Dendritic cell treated with granulocyte-macrophage colony-stimulating factor and Interleukin-4, amounts not matched to agents 40 ng/mL and 50 ng/mL, for 4 days (primary cell): ENCODE measurements at regions not wholly inside any gene's neighbourhood (a gene's known extent, or its start where the extent isn't known, plus 50 kb on each side); places are given as distances from the start of the nearest gene placed in this dataset.

Source experiments
- H3K27ac Mint-ChIP-seq: one replicate; pipeline ENCODE4 v1.8.0; 2022; ENCODE audit warnings: mild to moderate bottlenecking, mixed read lengths
- H3K27me3 Mint-ChIP-seq: one replicate; pipeline ENCODE4 v1.8.0; 2022; ENCODE audit warnings: mild to moderate bottlenecking, mixed read lengths
- H3K36me3 Mint-ChIP-seq: one replicate; pipeline ENCODE4 v1.8.0; 2022; ENCODE audit warnings: low read depth, mixed read lengths
- H3K4me1 Mint-ChIP-seq: one replicate; pipeline ENCODE4 v1.8.0; 2022; ENCODE audit warnings: low read depth, mixed read lengths
- H3K4me3 Mint-ChIP-seq: one replicate; pipeline ENCODE4 v1.8.0; 2022; ENCODE audit warnings: mild to moderate bottlenecking, moderate library complexity, mixed read lengths
- H3K9me3 Mint-ChIP-seq: one replicate; pipeline ENCODE4 v1.8.0; 2022; ENCODE audit warnings: mixed read lengths
- intact Hi-C: fragments of 100-400 bp; cut with micrococcal nuclease; formaldehyde crosslinking; loops from one replicate; pipeline ENCODE4 v1.15.0; 2022

DNA sequence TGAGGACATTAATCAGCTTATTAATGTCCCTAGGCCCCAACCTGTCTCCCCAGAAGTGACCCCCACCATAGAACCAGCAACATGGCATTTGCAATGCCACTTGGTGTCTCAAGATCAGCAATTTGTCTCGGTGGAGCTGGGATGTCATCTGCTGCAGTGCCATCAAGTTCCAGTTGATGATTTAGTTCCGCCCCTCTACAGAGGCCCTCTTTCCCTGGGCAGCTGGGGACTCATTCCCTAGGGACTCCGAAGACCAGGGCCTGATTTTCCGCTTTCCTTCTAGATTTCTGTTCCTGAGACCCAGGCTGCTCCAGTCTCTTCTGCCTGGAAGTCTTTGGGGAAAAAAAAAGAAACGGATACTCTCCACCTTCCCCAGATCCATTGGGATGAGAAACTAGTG lies 122.5 kb upstream of the NANOS1 start:
- Mint-ChIP-seq H3K36me3 (no peaks in the 10 kb centered on the region), H3K4me1 (no peaks in the 10 kb centered on the region), H3K4me3 (no peak overlapping the region), H3K27me3 (peaks cover 10% of the 10 kb centered on the region), H3K9me3 (no peaks in the 10 kb centered on the region), H3K27ac (no peak overlapping the region)
- intact Hi-C loops: no loop called here

DNA sequence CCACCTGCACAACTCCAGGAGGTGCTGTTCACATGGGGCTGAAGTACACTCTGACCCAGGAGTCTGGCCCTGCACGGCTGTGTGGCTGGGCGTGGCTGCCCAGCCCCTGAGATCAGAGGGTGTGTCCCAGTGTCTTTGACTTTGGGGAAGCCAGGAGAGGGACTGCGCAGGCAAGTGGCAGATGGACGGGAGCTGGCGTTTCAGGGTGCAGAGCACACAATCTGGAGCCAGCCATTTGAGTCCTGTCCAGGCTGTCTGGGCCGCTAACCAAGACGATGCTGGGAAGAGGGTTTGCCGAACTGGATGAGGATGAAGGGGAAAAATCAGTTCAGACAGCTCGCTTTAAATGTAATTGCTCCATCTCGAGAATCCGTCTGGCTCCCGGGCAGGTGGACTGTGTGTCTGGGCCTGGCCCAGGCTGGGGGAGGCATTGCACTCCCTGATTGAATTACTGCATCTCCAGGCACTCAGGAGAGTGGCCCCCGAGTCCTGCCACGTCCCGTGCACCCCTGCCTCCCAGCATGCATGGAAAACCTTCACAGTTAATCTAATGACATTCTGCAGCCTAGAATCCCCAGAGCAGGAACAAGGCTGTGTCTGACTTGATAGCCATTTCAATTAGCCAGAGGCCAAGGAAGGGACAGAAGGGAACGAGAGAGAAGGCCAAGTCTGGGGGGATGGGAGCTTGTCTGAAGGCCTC lies 120.8 kb upstream of the NANOS1 start:
- Mint-ChIP-seq H3K27me3 (peaks cover 16% of the 10 kb centered on the region), H3K36me3 (no peaks in the 10 kb centered on the region), H3K9me3 (no peaks in the 10 kb centered on the region), H3K27ac (no peak overlapping the region), H3K4me1 (no peaks in the 10 kb centered on the region), H3K4me3 (no peak overlapping the region)
- intact Hi-C loops: no loop called here

DNA sequence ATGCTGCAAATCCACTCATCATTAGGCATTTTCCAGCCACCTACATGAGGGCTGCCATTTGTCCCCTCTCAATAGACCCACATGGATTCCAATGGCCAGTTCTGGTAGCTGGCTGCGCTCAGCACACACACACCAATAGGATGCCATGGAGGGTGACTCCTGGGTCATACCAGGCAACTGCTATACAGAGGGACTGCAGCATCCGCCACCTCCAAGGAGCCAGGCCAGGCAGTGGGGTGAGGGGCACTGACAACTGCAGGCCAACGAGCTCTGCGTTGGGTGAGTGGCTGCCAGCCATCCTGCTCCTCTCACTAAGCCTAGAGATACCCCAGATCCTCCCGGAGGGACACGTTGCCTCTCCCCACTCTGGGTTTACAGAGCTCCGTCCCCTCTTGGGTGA lies 118.8 kb upstream of the NANOS1 start:
- H3K4me1 Mint-ChIP-seq: no peaks in the 10 kb centered on the region
- H3K4me3 Mint-ChIP-seq: no peak overlapping the region
- intact Hi-C loops: no loop called here
- peaks cover 14% of the 10 kb centered on the region for H3K27me3 Mint-ChIP-seq
- H3K27ac Mint-ChIP-seq: no peak overlapping the region
- no peaks in the 10 kb centered on the region for H3K9me3 Mint-ChIP-seq
- H3K36me3 Mint-ChIP-seq: no peaks in the 10 kb centered on the region

DNA sequence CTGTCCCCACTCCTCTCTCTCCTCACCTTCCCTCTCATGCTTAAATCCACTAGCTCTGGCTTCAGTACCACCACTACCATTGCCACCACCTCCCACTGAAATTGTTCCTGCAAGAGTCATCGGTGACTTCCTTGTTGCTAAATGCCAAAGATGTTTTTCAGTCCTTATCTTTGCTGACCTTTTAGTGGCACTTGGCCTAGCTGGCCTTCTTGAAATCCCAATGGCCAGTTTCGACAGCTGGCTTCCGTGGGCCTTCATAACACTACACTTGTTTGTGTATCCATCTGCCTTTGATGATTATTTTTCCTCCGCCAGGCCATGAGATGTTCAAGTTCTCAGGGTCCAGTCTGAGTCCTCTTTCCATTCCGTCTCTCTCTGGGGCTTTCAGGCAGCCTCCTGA lies 118.2 kb upstream of the NANOS1 start:
- H3K27ac Mint-ChIP-seq: no peak overlapping the region
- no peaks in the 10 kb centered on the region for H3K36me3 Mint-ChIP-seq
- H3K27me3 Mint-ChIP-seq: peaks cover 13% of the 10 kb centered on the region
- intact Hi-C loops: no loop called here
- no peak overlapping the region for H3K4me3 Mint-ChIP-seq
- H3K4me1 Mint-ChIP-seq: no peaks in the 10 kb centered on the region
- H3K9me3 Mint-ChIP-seq: no peaks in the 10 kb centered on the region

DNA sequence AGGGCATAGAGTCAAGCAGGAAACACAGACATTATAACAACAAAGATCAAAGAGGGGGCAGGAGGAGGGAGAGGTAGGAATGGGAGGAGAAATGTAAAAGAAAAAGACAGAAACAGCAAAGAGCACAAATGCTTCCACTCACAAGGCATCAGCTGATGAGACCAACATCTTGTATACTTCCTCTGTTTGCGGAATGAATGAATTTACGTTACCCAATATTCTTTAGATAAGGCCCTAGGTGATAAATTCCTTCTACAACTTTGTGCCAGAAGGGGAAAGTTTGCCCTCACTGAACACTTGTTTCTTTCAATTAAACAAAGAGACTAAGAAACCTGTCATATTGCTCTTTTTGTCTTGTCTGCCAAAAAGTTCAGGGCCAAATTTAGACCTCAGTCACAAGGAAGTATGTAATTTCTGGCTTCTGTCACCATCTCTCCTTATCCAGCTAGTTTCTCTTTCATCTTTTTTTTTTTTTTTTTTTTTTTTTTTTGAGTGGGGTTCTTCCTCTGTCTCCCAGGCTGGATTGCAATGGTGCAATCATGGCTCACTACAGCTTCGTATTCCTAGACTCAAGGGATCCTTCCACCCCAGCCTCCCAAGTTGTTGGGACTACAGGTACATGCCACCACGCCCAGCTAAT lies 116.4 kb upstream of the NANOS1 start:
- no peak overlapping the region for H3K27ac Mint-ChIP-seq
- no peaks in the 10 kb centered on the region for H3K4me1 Mint-ChIP-seq
- no peaks in the 10 kb centered on the region for H3K36me3 Mint-ChIP-seq
- peaks cover 13% of the 10 kb centered on the region for H3K27me3 Mint-ChIP-seq
- no peaks in the 10 kb centered on the region for H3K9me3 Mint-ChIP-seq
- no peak overlapping the region for H3K4me3 Mint-ChIP-seq
- intact Hi-C loops: no loop called here

DNA sequence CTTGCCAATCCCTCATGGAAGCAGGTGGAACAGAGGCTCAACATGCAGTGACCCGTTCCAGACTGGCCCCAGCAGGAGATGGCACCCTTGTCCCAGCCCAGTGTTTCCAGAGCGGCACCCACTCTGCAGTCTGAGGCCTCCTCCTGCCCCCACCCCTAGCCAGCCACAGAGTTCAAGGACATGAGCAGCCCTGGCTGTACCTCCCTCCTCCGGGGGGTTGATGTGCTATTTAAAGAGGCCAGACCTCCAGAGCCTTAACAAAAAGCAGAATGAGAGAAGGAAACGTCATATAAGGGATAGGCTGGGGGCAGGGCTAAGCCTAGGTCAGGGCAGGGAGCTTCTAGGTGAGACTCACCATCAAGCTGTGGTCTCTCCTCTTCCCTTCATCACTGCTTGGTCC lies 115.7 kb upstream of the NANOS1 start:
- Mint-ChIP-seq H3K36me3 (no peaks in the 10 kb centered on the region), H3K27me3 (peaks cover 13% of the 10 kb centered on the region), H3K27ac (no peak overlapping the region), H3K4me1 (no peaks in the 10 kb centered on the region), H3K4me3 (no peak overlapping the region), H3K9me3 (no peaks in the 10 kb centered on the region)
- intact Hi-C loops: no loop called here

DNA sequence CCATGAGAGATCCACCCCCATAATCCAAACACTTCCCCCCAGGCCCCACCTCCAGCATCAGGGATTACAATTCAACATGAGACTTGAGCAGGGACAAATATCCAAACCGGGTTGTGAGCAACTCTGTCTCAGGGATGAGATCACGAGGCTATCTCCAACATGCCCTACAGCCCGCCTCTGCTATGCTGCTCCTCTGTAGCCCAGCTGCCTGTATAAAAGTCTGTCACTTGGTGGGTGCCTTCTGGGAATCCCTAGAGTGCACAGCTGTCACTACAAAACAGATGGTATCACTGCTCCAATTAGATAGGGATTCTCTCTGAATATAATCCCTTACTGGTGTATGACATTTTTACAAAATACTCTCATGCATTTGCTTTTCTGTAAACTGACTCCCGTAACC lies 114.9 kb upstream of the NANOS1 start:
- H3K4me3 Mint-ChIP-seq: no peak overlapping the region
- intact Hi-C loops: no loop called here
- H3K9me3 Mint-ChIP-seq: no peaks in the 10 kb centered on the region
- H3K27me3 Mint-ChIP-seq: peaks cover 13% of the 10 kb centered on the region
- H3K36me3 Mint-ChIP-seq: no peaks in the 10 kb centered on the region
- H3K27ac Mint-ChIP-seq: no peak overlapping the region
- H3K4me1 Mint-ChIP-seq: no peaks in the 10 kb centered on the region

GRCh38 chr10:118915161-118915560 lies 114.4 kb upstream of the NANOS1 start:
- Mint-ChIP-seq H3K9me3 (no peaks in the 10 kb centered on the region), H3K27ac (no peak overlapping the region), H3K27me3 (peaks cover 13% of the 10 kb centered on the region), H3K36me3 (no peaks in the 10 kb centered on the region), H3K4me1 (no peaks in the 10 kb centered on the region), H3K4me3 (no peak overlapping the region)
- intact Hi-C loops: no loop called here

DNA sequence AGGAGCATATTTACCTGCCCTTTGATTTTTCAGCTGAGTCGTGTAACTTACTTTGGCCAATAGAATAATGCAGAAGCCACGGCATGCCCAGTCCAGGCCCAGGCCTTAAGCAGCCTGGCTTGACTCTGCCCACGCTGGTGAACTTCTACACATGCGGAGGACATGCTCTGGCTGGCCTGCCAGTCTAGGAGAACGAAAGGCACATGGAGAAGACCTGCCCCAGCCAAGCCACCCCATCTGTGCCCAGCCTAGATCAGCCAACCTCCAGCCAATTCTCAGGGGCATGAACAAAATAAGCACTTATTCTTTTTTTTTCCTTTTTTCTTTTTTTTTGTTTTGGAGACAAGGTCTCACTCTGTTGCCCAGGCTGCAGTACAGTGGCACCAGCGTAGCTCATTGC lies 112.7 kb upstream of the NANOS1 start:
- H3K4me1 Mint-ChIP-seq: no peaks in the 10 kb centered on the region
- H3K4me3 Mint-ChIP-seq: no peak overlapping the region
- H3K9me3 Mint-ChIP-seq: no peaks in the 10 kb centered on the region
- H3K36me3 Mint-ChIP-seq: no peaks in the 10 kb centered on the region
- intact Hi-C loops: no loop called here
- no peak overlapping the region for H3K27ac Mint-ChIP-seq
- peaks cover 13% of the 10 kb centered on the region for H3K27me3 Mint-ChIP-seq

GRCh38 chr10:118917701-118918100 lies 111.8 kb upstream of the NANOS1 start:
- Mint-ChIP-seq H3K27ac (no peak overlapping the region), H3K9me3 (no peaks in the 10 kb centered on the region), H3K4me3 (no peak overlapping the region), H3K4me1 (no peaks in the 10 kb centered on the region), H3K27me3 (peaks cover 9% of the 10 kb centered on the region), H3K36me3 (no peaks in the 10 kb centered on the region)
- intact Hi-C loops: no loop called here

GRCh38 chr10:118918116-118918515 lies 111.4 kb upstream of the NANOS1 start:
- intact Hi-C loops: no loop called here
- H3K4me3 Mint-ChIP-seq: no peak overlapping the region
- H3K9me3 Mint-ChIP-seq: no peaks in the 10 kb centered on the region
- no peaks in the 10 kb centered on the region for H3K36me3 Mint-ChIP-seq
- H3K4me1 Mint-ChIP-seq: no peaks in the 10 kb centered on the region
- no peak overlapping the region for H3K27ac Mint-ChIP-seq
- peaks cover 9% of the 10 kb centered on the region for H3K27me3 Mint-ChIP-seq

GRCh38 chr10:118918587-118918986 lies 110.9 kb upstream of the NANOS1 start:
- intact Hi-C loops: no loop called here
- H3K27ac Mint-ChIP-seq: no peak overlapping the region
- H3K36me3 Mint-ChIP-seq: no peaks in the 10 kb centered on the region
- no peaks in the 10 kb centered on the region for H3K9me3 Mint-ChIP-seq
- H3K27me3 Mint-ChIP-seq: peaks cover 10% of the 10 kb centered on the region
- no peak overlapping the region for H3K4me3 Mint-ChIP-seq
- no peaks in the 10 kb centered on the region for H3K4me1 Mint-ChIP-seq

DNA sequence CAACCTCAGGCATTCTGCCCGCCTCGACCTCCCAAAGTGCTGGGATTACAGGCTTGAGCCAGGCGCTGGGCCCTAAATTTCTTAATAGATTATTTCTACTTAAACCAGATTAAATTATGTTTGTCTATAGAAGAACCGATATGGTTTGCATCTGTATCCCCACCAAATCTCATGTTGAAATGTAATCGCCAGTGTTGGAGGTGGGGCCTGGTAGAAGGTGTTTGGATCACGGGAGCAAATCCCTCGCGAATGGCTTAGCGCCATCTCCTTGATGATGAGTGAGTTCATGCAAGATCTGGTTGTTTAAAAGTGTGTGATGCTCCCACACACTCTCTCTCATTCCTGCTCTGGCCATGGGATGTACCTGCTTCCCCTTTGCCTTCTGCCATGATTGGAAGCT lies 109.3 kb upstream of the NANOS1 start:
- no peak overlapping the region for H3K4me3 Mint-ChIP-seq
- H3K27me3 Mint-ChIP-seq: peaks cover 16% of the 10 kb centered on the region
- no peaks in the 10 kb centered on the region for H3K36me3 Mint-ChIP-seq
- intact Hi-C loops: no loop called here
- no peaks in the 10 kb centered on the region for H3K9me3 Mint-ChIP-seq
- no peaks in the 10 kb centered on the region for H3K4me1 Mint-ChIP-seq
- no peak overlapping the region for H3K27ac Mint-ChIP-seq

DNA sequence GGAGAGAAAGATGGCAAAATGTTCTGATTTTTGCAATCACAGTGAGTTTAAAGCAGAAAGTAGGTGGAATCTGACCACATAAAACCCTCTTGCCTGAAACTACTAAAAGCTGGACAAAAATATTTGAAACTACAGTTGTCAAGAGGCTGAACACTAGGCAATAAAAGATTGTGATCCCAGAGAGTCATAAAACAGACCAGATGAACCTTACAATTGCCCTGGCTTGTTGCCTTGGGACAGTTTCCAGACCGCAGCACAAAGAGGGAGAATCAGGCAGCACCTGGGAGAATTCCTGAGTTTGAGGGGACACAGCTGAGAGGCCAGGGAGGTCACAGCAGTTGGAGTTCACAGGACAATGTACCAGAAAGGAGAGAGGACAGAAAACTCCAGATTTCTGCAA lies 107.3 kb upstream of the NANOS1 start:
- peaks cover 14% of the 10 kb centered on the region for H3K27me3 Mint-ChIP-seq
- H3K36me3 Mint-ChIP-seq: no peaks in the 10 kb centered on the region
- H3K4me1 Mint-ChIP-seq: peaks cover under 1% of the 10 kb centered on the region

DNA sequence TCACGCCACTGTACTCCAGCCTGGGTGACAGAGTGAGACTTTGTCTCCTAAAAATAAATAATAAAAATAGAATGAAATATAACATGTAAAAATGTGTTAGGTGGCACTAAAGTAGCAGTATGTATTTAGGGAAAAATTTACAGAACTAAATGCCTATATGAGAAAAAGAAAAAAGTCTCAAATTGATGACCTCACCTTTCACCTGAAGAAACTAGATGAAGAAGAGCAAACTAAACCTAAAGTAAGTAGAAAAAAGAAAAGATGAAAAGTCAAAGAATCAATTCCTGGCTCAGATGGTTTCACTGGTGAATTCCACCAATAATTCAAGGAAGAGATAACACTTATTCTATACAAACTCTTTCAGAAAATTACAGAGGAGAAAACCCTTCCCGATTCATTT lies 106.5 kb upstream of the NANOS1 start:
- intact Hi-C loops: no loop called here
- Mint-ChIP-seq H3K4me1 (peaks cover 5% of the 10 kb centered on the region), H3K9me3 (no peaks in the 10 kb centered on the region), H3K36me3 (no peaks in the 10 kb centered on the region), H3K27ac (no peak overlapping the region), H3K4me3 (no peak overlapping the region), H3K27me3 (peaks cover 14% of the 10 kb centered on the region)

More for the DNA sequence above, 107.3 kb upstream of the NANOS1 start:
- intact Hi-C loops: no loop called here
- H3K9me3 Mint-ChIP-seq: no peaks in the 10 kb centered on the region
- H3K4me3 Mint-ChIP-seq: no peak overlapping the region
- no peak overlapping the region for H3K27ac Mint-ChIP-seq
